ENCODE measurements at regions not wholly inside any gene's neighbourhood (a gene's known extent, or its start where the extent isn't known, plus 50 kb on each side); places are given as distances from the start of the nearest gene placed in this dataset.

- H3K9me3 ChIP-seq, result no peaks in the 10 kb centered on the region
- WGBS, 2 donors (ENCODE audit: low coverage in 1 of 2), result 86 to 88% methylated on average over 1 to 2 of the region's 2 CpGs
- no peak for ATAC-seq
Measured at GRCh38 chr13:22227895-22228294, 557.0 kb downstream of the FGF9 start.

GRCh38 chr13:22229916-22230315, 559.0 kb downstream of the FGF9 start:
- TF ChIP-seq POLR2A (IDR thresholded peaks at IDR 0.05), result no peak
- no peak for TF ChIP-seq EP300 (IDR thresholded peaks at IDR 0.05)
- TF ChIP-seq CTCF (IDR thresholded peaks at IDR 0.05), result no peak
- no peak for TF ChIP-seq POLR2AphosphoS5 (IDR thresholded peaks at IDR 0.05)
- Histone ChIP-seq H3K4me1 (no peaks in the 10 kb centered on the region), H3K9me3 (no peaks in the 10 kb centered on the region), H3K27ac (no peak overlapping the region), H3K4me3 (no peak overlapping the region), H3K27me3 (no peaks in the 10 kb centered on the region), H3K36me3 (no peaks in the 10 kb centered on the region)
- ATAC-seq, result no peak
- 85 to 100% methylated on average over 2 to 5 of the region's 5 CpGs for WGBS, 2 donors (ENCODE audit: low coverage in 1 of 2)

More at GRCh38 chr13:22227895-22228294, 557.0 kb downstream of the FGF9 start:
- TF ChIP-seq EP300 (IDR thresholded peaks at IDR 0.05) (no peak), POLR2AphosphoS5 (IDR thresholded peaks at IDR 0.05) (no peak), POLR2A (IDR thresholded peaks at IDR 0.05) (no peak), CTCF (IDR thresholded peaks at IDR 0.05) (no peak)
- no peaks in the 10 kb centered on the region for H3K36me3 ChIP-seq
- no peak overlapping the region for H3K4me3 ChIP-seq
- H3K4me1 ChIP-seq, result no peaks in the 10 kb centered on the region
- H3K27me3 ChIP-seq, result no peaks in the 10 kb centered on the region
- no peak overlapping the region for H3K27ac ChIP-seq

- 68 to 94% methylated on average over 2 of the region's 3 CpGs for WGBS, 2 donors (ENCODE audit: low coverage in 1 of 2)
- no peak for ATAC-seq
- no peak overlapping the region for H3K27ac ChIP-seq
- no peaks in the 10 kb centered on the region for H3K4me1 ChIP-seq
- H3K36me3 ChIP-seq, result no peaks in the 10 kb centered on the region
- H3K4me3 ChIP-seq, result no peak overlapping the region
- no peaks in the 10 kb centered on the region for H3K9me3 ChIP-seq
- no peak for TF ChIP-seq CTCF (IDR thresholded peaks at IDR 0.05)
- no peak for TF ChIP-seq EP300 (IDR thresholded peaks at IDR 0.05)
- no peak for TF ChIP-seq POLR2AphosphoS5 (IDR thresholded peaks at IDR 0.05)
- TF ChIP-seq POLR2A (IDR thresholded peaks at IDR 0.05), result no peak
- no peaks in the 10 kb centered on the region for H3K27me3 ChIP-seq
Measured at GRCh38 chr13:22232186-22232585, 561.3 kb downstream of the FGF9 start.

- Histone ChIP-seq H3K9me3 (no peaks in the 10 kb centered on the region), H3K4me1 (no peaks in the 10 kb centered on the region), H3K36me3 (no peaks in the 10 kb centered on the region), H3K4me3 (no peak overlapping the region), H3K27ac (no peak overlapping the region), H3K27me3 (peaks cover 11% of the 10 kb centered on the region)
- TF ChIP-seq CTCF (IDR thresholded peaks at IDR 0.05) (no peak), EP300 (IDR thresholded peaks at IDR 0.05) (no peak), POLR2A (IDR thresholded peaks at IDR 0.05) (no peak), POLR2AphosphoS5 (IDR thresholded peaks at IDR 0.05) (no peak)
- ATAC-seq, result no peak
- 50% methylated on average over 2 of the region's 2 CpGs; no CpG with 5 or more reads in 1 of the 2 donors for WGBS, 2 donors (ENCODE audit: low coverage in 1 of 2)
Measured at GRCh38 chr13:22235285-22235949, 564.5 kb downstream of the FGF9 start.

- no peak for ATAC-seq
- TF ChIP-seq POLR2AphosphoS5 (IDR thresholded peaks at IDR 0.05), result no peak
- TF ChIP-seq EP300 (IDR thresholded peaks at IDR 0.05), result no peak
- no peak for TF ChIP-seq CTCF (IDR thresholded peaks at IDR 0.05)
- TF ChIP-seq POLR2A (IDR thresholded peaks at IDR 0.05), result no peak
- H3K9me3 ChIP-seq, result no peaks in the 10 kb centered on the region
- no peak overlapping the region for H3K27ac ChIP-seq
- H3K4me1 ChIP-seq, result no peaks in the 10 kb centered on the region
- no peak overlapping the region for H3K4me3 ChIP-seq
- H3K27me3 ChIP-seq, result peaks cover 13% of the 10 kb centered on the region
- WGBS, 2 donors (ENCODE audit: low coverage in 1 of 2), result 42 to 49% methylated on average over 2 of the region's 2 CpGs
- H3K36me3 ChIP-seq, result no peaks in the 10 kb centered on the region
Measured at GRCh38 chr13:22235950-22236290, 565.0 kb downstream of the FGF9 start.

Measured in gastroesophageal sphincter (tissue), 4 donors.